HS-27A (cell line): ENCODE measurements at regions not wholly inside any gene's neighbourhood (a gene's known extent, or its start where the extent isn't known, plus 50 kb on each side); places are given as distances from the start of the nearest gene placed in this dataset.
"Not testable (repeated sequence)": the region's sequence is repeated elsewhere in the genome, so short reads cannot be mapped to it uniquely, and the experiment has no call there.

Source experiments
- DNase-seq: peaks from one replicate; pipeline ENCODE4 v3.0.0-alpha.2; 2012; ENCODE audit warnings: low read depth, missing footprints

DNA sequence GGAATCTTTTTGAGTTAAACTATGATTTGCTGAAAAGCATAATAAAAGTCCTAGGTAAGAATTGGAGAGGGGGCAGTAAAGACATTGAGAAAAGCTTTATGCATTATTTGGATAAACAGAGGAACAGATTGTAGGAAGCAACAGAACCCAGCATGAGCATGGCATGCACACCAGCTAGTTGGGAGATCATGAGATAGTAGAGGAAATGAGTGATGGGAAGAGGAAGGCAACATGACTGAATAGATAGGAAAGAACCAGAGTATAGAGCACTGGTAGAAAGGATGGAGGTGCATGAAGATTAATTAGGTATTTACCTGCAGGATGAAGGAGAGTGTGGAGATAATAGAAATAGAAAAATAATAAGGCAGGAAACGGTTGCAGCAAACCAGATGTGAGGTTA is 248.5 kb upstream of the LMO3 start:
- DNase-seq = no peak

DNA sequence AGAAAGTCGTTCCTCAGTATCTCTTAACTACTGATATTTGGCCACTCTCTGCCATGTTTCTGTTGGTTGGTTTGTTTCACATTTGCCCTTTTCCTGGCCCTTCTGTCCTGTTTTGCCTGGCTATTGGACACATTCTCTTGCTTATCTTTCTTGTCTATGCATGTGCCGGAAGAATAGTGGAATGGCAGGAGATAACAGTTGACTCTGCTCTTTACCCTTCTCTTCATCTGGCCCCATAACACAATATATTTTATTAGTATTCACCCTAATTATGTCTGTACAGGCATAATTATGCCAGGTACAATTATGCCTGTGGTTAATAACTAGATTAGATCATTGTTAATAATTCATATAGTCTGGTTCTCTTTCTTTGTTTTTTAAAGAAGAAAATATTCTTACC is 243.5 kb upstream of the LMO3 start:
- DNase-seq = no peak

DNA sequence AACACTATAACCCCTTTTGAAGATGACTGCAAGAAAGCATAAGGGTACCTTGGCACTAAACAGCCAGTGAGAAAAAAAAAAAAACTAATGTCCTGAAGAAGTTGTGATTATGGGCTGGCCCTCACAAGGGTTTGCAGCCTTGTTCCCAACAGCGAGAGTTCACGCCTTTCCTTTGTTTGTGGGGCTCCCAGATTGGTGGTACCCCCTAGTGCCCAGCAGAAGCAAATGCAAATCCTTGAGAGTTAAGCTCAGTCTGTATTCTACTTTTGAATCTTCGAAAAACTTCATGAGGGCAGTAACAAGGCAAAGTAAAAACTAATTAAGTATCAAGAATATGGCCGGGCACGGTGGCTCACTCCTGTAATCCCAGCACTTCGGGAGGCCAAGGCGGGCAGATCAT is 238.9 kb upstream of the LMO3 start:
- no peak for DNase-seq

DNA sequence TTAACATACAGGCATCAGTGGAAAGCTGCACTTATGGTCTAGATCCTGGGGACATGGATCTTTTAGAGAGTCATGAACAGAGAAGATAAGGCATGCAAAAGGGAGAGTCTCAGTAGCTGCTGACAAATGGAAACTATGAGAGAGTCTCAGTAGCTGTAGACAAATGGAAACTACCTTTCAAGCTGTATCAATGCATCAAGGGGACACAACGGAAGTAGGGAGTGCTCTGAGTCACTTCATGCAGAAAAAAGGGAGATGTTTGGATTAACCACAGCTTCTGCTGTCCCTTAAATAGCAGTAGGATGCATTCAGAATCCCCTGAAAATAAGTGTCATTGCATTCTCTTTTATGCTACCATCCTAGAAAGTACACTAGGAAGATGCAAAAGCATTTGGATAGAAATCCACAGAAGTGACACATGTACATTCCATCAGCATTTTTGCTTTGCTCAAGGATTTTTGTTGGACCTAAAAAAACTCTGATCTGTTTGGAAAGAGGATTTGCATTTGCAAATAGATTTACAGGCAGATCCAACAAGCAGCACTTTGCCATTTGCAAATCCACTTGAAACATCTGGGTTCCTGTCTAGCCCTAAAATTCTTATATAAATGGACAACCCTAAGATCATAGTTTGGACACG is 227.5 kb upstream of the LMO3 start:
- DNase-seq = no peak

DNA sequence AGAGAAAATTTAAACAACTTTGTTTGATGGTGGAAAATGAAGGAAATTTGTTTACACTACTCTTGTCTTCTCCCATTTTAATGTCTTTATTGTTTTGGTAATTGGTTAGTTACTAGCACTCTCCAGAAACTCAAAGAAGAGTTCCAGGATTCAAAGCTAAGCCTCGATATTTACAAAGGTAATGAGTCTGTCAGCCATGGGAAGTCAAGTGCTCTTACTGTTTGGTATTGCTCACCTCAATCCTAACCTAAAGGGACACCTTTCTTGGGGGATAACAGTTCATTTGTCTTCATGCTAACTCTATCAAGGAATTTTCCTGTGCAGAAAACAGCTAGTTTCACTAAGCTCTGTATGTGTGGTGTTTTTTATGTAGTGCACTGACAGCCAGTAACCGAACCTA is 222.9 kb upstream of the LMO3 start:
- no peak for DNase-seq

DNA sequence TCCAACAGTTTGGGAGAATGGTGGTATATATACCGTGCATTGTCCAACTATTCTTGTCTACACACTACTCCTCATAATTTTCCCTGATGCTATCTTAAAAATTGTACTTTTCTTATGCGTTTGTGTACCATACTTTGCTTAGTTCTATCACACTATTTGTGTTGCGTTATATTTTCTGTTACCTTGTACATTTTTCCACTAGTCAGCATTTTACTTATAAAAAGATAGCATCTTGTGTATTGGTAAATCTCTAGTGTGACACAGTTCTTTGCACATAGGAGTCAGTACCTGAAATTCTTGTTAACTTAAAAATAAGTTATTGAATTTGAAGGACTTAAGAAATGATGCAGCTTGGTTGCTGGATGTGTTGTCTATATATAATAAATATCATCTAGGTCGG is 201.8 kb upstream of the LMO3 start:
- DNase-seq = no peak

DNA sequence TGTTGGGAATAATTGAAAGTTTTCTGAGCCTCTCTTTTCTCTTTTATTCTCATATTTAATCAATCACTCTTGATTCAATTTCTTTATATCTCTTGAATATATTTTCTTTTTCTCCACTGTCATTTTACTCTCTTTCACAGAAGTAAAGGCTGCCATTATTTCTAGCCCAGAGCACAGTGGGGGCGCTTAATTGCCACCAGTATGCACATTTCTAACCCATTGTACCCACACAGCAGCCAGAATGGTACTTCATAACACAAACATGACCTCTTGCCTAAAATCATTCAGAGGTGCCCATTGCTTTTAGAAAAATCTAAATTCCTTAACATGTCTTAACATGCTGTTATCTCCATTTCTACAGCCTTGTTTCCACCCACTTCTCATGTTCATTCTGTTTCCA is 190.2 kb upstream of the LMO3 start:
- no peak for DNase-seq

DNA sequence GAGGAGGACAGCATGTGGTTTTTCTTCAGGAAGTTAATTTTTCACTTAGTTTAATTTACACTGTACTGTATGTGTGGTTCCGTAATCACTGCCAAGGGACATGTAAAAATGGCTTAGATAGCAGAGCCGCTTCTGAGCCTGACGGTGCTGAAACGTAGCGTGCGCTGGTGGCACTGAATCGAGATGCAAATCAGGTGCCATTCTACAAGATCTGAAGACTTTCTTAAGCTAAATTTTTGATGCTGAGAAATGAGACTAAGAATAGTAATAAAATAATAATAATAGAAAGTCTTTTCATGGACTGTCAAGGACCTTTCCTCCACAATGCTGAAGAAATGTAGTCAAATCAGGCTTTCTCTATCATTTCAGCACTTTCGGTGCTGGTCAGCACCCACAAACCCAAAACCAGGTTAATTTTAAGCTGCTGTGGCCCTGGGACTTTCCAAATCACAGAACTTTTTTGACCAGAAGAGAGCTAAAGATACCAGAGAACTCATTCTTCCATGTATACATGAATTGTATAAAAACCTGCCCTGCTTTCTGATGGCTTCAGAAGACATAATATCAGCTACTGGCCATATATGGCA is 183.3 kb upstream of the LMO3 start:
- DNase-seq = no peak

DNA sequence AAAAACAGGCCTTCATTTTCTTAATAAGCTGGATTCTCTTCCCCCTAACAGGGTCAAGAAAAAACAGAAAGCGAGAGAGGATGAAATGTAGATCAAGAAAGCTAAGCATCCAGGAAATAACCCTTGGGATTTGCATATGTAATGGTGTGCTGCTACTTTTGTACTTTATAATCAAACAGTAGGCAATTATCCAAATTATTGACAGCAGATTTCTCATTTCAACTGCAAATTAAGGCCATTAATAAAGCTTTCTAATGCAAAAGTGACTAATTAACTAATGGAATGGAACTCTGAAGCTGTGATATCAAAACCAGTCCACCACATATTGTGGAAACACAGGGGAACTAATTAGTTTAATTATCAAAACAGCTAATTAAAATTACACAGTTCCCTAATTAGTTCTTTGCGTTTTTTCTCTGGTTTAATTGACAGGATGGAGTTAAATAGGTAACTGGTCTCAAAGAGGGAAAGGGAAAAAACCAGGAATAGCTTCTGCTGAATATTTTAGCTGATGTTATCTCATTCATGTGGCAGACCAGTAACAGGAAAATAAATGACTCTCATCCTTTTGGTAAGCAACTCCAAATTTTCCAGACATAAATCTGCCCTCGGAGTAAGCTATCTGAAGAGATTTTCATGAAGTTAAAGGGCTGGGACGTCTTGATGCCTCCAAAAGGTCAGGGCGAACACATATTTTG is 182.7 kb upstream of the LMO3 start:
- DNase-seq = no peak

DNA sequence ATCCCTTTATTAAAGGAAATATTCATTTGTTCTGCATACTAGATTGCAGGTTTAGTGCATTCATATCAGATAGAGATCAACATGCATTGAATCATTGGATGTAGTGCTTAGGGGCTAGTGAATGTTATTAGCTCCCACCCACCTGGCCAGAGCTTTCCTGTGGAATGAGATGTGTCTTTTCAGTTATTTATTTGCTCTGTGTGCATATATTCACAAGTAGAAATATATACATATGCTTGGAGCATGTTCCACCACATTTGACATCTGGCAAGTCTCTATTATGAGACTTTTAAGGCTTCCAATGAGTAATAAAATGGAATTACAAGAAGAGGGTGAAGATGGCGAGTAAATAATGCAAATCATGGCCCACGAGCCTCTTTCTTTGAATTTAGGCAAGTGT is 180.0 kb upstream of the LMO3 start:
- DNase-seq = no peak

DNA sequence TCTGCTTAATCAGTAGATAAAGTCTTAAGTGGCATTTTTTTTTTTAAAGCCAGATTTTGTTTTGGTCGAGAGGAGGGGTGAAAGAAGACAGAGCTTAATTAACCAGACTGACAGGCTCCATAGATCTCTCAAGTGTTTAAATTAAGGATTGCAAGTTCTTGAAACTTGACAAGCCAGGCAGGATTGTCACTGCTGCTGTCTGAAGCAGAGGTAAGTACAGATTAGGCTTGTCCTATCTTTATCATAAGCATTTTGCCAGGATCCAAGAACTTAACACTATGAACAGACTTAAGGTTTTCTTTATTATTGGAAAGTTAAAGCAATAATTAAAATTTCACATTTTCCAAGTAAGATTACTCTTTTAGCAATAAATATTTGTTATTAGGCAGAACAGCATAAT is 179.6 kb upstream of the LMO3 start:
- DNase-seq = no peak

DNA sequence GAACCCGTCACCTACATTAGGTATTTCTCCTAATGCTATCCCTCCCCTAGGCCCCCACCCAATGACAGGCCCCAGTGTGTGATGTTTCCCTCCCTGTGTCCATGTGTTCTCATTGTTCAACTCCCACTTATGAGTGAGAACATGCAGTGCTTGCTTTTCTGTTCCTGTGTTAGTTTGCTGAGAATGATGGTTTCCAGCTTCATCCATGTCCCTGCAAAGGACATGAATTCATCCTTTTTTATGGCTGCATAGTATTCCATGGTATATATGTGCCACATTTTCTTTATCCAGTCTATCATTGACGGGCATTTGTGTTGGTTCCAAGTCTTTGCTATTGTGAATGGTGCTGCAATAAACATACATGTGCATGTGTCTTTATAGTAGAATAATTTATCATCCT is 163.2 kb upstream of the LMO3 start:
- not testable (repeated sequence) for DNase-seq

DNA sequence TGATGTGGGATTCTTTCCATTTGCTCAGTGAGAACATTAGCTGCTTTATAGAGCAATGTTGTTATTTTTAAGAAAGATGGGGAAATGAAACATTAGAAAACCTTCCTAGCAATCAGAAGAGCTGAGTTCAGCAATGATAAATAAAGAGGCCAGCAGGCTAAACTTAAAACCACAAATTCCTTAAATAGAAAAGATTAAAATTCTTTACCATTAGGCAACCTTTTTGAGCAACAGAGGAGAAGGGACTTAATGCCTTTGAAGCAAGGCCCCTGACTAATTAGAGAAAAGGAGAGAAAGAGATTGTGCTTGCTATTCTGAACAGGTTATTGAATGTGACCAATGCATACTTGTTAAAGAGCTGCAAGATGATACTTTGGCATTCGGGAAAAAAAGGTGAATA is 160.8 kb upstream of the LMO3 start:
- no peak for DNase-seq

DNA sequence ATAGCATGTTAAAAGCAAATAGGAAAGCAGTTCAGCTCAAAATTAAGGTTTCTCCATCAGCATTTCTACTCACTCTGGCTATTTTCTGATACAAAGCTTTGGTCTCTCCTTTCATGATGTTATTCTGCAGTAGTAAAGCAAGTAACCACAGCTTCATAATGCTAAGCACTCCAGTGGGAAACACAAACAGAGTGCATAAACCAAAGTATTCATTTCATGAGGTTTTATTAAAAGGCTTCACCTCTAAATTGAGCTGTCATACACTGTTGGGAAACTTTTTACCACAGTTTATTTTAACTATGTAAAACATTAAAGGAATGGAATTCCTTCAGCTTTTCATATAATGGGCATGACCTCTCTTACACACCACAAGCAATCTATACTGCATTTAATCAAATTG is 157.9 kb upstream of the LMO3 start:
- DNase-seq = no peak

DNA sequence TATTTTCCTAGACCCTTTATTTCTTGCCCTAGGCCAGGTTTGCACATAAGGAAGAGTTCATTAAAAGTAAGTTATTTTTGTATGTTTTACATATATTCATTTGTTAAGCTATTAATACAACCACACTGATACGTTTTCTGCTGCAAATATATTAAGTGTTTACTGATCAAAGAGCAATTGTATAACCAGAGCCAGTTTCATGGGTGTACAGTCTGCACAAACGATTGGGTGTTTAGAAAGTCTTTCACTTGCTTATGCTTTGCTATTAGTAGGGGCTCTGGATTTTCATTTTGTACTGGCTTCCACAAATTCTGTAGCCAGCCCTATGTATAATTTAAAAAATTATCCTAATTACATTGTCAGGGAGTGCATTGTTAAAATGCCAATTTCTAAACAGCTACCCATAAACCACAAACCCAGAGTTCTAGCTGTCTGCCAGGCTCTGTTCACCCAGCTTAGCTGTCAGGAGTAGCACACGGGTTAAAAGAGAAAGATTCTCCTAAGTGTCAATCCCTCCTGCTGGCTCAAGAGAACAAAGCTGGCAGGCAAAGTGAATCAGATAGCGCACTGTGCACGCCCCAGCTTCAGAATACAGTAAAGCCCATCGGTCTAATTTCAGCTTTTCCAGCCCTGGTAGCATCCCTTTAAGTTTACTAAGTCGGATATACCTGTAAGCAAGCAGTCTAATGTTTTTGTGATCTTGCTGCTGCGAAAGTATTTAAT is 151.0 kb upstream of the LMO3 start:
- no peak for DNase-seq

DNA sequence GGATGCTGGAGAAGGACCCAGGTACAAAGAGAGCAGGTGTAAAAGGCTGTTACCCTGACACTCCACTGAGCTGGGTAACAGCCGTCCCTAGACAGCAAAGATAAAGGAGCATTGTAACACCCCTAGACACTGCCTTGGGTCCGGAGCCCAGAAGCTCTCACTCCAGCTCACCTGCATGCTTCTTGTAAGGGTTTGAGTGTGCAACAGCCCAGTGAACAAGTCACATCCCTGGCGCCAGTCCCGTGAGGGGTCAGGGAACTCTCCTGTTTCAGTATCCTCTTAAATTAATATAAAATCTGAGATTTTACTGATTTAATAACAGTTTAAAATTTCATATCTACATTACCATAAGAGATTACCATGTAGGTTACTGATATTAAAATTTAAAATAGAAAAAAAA is 124.8 kb upstream of the LMO3 start:
- no peak for DNase-seq

DNA sequence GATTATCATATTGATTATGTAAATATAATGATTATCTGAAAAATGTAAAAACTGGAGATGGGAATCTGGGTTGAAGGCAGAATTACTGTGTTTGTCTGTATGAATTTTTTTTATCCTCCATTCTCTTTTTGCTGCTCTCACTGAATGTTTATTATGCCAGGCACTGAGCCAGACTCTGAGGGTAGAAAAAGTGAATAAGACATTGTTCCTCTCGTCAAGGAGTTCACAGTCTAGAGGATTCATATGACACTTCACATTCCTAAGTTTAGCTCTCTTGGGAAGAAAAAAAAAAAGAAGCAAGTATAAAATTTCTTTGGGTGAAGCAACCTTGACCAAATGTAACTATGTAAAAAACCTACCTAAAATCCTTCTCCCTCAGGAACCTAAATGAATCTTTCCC is 120.9 kb upstream of the LMO3 start:
- DNase-seq = no peak

DNA sequence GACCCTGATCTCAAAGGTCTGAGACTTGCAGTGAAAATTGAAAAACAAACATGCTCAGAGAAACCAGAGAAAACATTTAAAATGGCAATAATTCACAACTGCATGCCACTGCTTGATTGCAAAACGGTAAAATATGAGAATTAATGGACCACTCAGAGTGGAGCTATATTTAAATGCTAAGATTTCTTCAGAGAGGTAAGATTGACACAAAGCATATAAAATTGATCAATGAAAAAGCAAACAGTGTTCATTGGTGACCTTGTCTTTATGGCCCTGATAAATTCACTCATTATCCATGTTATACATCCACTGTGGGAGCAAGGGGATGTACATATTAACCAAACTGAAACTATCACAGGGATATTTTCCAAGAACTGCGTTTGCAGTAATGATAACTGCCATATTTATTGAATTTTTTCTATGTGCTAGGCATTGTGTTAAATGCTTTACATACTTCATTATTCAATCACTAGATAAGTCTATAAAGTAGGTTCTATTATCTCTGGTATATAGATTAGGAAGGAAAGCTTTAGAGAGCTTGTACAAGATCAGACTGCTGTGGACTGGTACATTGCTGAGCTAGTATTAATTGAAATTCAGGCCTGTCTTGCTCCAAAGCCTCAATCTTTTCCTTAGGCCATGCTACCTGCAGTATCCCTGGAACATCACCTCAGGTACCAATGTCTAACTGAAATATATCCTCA is 113.9 kb upstream of the LMO3 start:
- no peak for DNase-seq

DNA sequence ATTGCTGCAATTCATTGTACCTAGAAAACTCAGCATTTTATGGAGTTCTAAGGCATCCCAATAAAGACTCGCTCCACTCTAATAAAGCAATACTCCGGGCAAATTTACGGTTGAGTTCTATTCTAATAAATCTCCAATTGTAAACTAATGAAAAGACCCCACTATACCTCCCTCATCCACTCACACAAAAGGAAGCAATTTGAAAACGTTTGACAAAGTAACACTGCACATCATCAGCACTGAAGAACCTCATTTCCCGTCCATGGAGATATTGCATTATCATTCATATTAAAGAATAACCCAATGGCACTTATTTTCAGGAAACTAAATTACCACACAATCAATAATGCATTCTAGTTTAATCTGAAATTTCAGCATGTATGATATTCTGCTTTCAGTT is 111.0 kb upstream of the LMO3 start:
- no peak for DNase-seq

DNA sequence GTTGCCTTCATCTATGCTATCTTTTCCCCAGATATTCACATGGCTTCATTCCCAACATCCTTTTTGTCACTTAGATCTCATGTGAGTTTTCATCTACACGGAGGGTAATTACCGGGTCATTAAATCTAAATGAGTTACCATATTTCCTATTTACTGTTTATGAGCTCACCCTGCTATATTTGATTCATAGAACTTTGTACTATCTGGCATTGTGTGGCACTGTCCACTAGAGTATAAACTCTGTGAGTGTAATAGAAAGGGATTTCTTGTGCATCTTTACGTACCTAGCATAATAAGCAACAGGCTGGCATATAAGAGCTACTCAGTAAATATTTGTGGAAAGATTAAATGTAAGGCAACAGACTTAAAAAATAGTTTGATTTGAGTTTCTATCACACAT is 86.1 kb upstream of the LMO3 start:
- DNase-seq = no peak

DNA sequence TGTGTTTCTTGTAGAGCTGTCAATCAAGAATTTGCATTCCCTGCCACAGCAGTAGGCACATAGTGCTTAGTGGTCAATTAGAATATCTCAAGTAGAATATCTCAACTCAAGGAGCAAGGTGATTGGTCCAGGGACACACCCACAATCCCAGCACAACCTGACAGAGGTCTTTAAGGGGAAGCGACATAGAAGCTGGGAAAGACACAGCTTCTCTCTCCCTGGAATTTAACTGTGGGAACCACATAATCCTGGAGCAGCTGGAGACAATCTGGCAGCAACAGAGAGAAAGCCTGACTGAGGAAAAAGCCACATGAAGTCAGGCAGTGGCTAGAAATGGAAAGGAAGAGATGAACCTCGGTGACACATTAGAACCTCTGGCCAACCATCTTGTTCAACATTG is 85.7 kb upstream of the LMO3 start:
- DNase-seq = no peak

DNA sequence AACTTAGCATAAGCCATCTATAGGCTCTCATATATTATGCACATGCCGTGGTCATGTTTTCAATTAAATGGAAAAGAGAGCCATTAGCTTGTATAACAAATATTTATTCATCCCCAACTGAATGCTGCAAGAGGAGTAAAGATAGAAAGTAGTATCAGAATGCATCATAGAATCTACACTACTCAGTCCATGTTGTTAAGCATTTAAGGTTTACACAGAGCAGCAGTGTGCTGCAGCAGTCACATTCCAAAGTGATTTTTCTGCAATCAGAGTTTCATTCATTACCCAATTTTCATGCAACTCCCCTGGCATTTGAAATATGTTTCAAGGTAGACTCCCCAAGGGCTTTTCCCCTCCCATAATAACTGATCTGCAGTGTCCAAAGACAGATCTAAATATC is 82.2 kb upstream of the LMO3 start:
- no peak for DNase-seq

DNA sequence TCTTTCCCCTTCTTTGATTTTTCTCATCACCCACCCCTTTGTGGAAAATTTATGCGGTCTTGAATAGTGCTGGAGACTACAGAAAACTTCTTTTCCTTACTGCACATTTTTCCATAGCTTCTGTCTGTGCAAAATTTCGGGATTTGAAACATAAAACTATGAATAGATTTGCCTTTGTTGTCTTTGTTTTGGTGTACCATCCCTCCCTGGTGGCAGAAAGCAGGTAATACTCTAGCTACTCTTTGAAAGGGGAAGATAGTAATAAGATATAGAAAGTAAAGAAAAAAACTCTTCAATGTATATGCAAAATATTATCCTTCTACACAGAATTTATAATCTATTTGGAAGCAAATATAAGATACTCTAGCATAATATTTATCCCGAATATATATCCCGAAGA is 79.1 kb upstream of the LMO3 start:
- no peak for DNase-seq
